SK-N-SH (cell line): ENCODE measurements at regions not wholly inside any gene's neighbourhood (a gene's known extent, or its start where the extent isn't known, plus 50 kb on each side); places are given as distances from the start of the nearest gene placed in this dataset.

Experiments used
- CTCF ChIA-PET: fragments of 300-600, 350-600 bp; formaldehyde crosslinking; extraction: SDS; loops from one replicate; lab custom pipeline; 2021; lab: Yijun Ruan, JAX
- POLR2A ChIA-PET: fragments of 350-600 bp; sonication (Branson Sonifier 250); formaldehyde crosslinking; extraction: SDS; loops from one replicate; lab custom pipeline; 2020; ENCODE audit warnings: antibody characterized with exemption, inconsistent platforms; lab: Yijun Ruan, JAX
- DNase-seq: peaks from one replicate; pipeline ENCODE4 v3.0.0; 2012
- H2AFZ ChIP-seq: fragments of 200-600 bp; sonication (generic); 2 replicates; pipeline ENCODE4 v1.8.1; 2016; ENCODE audit warnings: antibody characterized with exemption, mild to moderate bottlenecking, low read depth
- H3F3A ChIP-seq: fragments of 200-600 bp; sonication (generic); replicated peaks from 2 replicates; pipeline ENCODE3; 2016; ENCODE audit warnings: antibody characterized with exemption, mild to moderate bottlenecking; ENCODE audit not compliant: insufficient read depth
- H3K27ac ChIP-seq, 2 experiments: fragments of 200-500 bp in 1 of 2; fragments of 200-600 bp in 1 of 2; sonication (Bioruptor generic) in 1 of 2; sonication (generic), shearing (Covaris generic) in 1 of 2; 2 replicates each; pipeline versions ENCODE4 v1.5.1 to v1.6.1; 2014 to 2016; ENCODE audit warnings: low read depth in 2 of 2, inconsistent platforms in 1 of 2, low read length in 1 of 2, mild to moderate bottlenecking in 1 of 2, mixed read lengths in 1 of 2
- H3K27me3 ChIP-seq: fragments of 200-600 bp; sonication (generic), shearing (Covaris generic); 2 replicates; pipeline ENCODE4 v1.6.1; 2016; ENCODE audit warnings: mixed run types; ENCODE audit not compliant: insufficient read depth
- H3K36me3 ChIP-seq, 2 experiments: fragments of 200-500 bp in 1 of 2; fragments of 200-600 bp in 1 of 2; sonication (Bioruptor generic) in 1 of 2; sonication (generic) in 1 of 2; replicated peaks in 1 of 2; 2 replicates each; pipeline versions ENCODE3 to v1.5.1; 2014 to 2016; ENCODE audit warnings: low read length in 1 of 2, mild to moderate bottlenecking in 1 of 2; ENCODE audit not compliant: insufficient read depth in 2 of 2, control insufficient read depth in 1 of 2
- H3K4me1 ChIP-seq, 2 experiments: fragments of 200-500 bp in 1 of 2; fragments of 200-600 bp in 1 of 2; sonication (Bioruptor generic) in 1 of 2; sonication (generic), shearing (Covaris generic) in 1 of 2; 2 replicates each; pipeline versions ENCODE4 v1.5.1 to v1.6.1; 2014 to 2016; ENCODE audit warnings: low read depth in 1 of 2, low read length in 1 of 2, mixed run types in 1 of 2; ENCODE audit not compliant: insufficient read depth in 2 of 2, control insufficient read depth in 1 of 2
- H3K4me2 ChIP-seq: fragments of 200-600 bp; sonication (generic), shearing (Covaris generic); 2 replicates; pipeline ENCODE4 v1.6.1; 2017; ENCODE audit warnings: mixed run types
- H3K4me3 ChIP-seq, 2 experiments: fragments of 200-500 bp in 1 of 2; fragments of 200-600 bp in 1 of 2; sonication (Bioruptor generic) in 1 of 2; sonication (generic), shearing (Covaris generic) in 1 of 2; 2 replicates each; pipeline versions ENCODE4 v1.5.1 to v1.8.1; 2014 to 2016; ENCODE audit warnings: low read depth in 2 of 2, inconsistent platforms in 1 of 2, low read length in 1 of 2, mild to moderate bottlenecking in 1 of 2, mixed read lengths in 1 of 2, moderate library complexity in 1 of 2
- H3K79me2 ChIP-seq: fragments of 200-600 bp; sonication (generic); 2 replicates; pipeline ENCODE4 v1.8.1; 2017; ENCODE audit warnings: mild to moderate bottlenecking; ENCODE audit not compliant: insufficient read depth
- H3K9ac ChIP-seq: fragments of 200-600 bp; sonication (generic); 2 replicates; pipeline ENCODE4 v1.6.1; 2017; ENCODE audit warnings: mixed run types
- H3K9me2 ChIP-seq: fragments of 200-600 bp; sonication (generic); 2 replicates; pipeline ENCODE4 v1.6.1; 2017; ENCODE audit warnings: mixed run types
- H3K9me3 ChIP-seq: fragments of 200-600 bp; sonication (generic); 2 replicates; pipeline ENCODE4 v1.6.1; 2017; ENCODE audit warnings: mixed run types, mild to moderate bottlenecking, moderate library complexity
- H4K20me1 ChIP-seq: fragments of 200-600 bp; sonication (generic); 2 replicates; pipeline ENCODE4 v1.6.1; 2017; ENCODE audit warnings: mild to moderate bottlenecking, mixed run types; ENCODE audit not compliant: insufficient read depth
- CHD2 ChIP-seq: fragments of 150-350 bp; IDR thresholded peaks from 2 replicates; pipeline ENCODE4 v1.6.1; 2018; ENCODE audit warnings: low read length; ENCODE audit not compliant: partially characterized antibody
- ELF1 ChIP-seq: IDR thresholded peaks from 2 replicates; pipeline ENCODE4 v1.4.0; 2012
- EZH2phosphoT487 ChIP-seq: fragments of 200-600 bp; sonication (generic); IDR thresholded peaks from 2 replicates; pipeline ENCODE4 v1.6.1; 2017; ENCODE audit warnings: low read depth, mixed run types, mild to moderate bottlenecking, antibody characterized with exemption, moderate library complexity, borderline replicate concordance
- FOSL2 ChIP-seq: IDR thresholded peaks from 2 replicates; pipeline ENCODE4 v1.4.0; 2012; ENCODE audit warnings: low read depth, mild to moderate bottlenecking, moderate library complexity, borderline replicate concordance
- MEF2A ChIP-seq: IDR thresholded peaks from 2 replicates; pipeline ENCODE4 v1.4.0; 2012; ENCODE audit warnings: low read depth, borderline replicate concordance
- MXI1 ChIP-seq: IDR thresholded peaks from 2 replicates; pipeline ENCODE4 v1.6.1; 2012; ENCODE audit warnings: mild to moderate bottlenecking, low read depth, low read length, improper control_type of control experiment
- POLR2AphosphoS5 ChIP-seq: IDR thresholded peaks from 2 replicates; pipeline ENCODE4 v1.6.1; 2012; ENCODE audit warnings: low read depth, low read length
- RAD21 ChIP-seq: IDR thresholded peaks from 2 replicates; pipeline ENCODE4 v1.6.1; 2012; ENCODE audit warnings: mild to moderate bottlenecking, low read length
- RCOR1 ChIP-seq: fragments of 150-350 bp; IDR thresholded peaks from 2 replicates; pipeline ENCODE4 v1.6.1; 2017; ENCODE audit warnings: antibody characterized with exemption, low read length
- RFX5 ChIP-seq: IDR thresholded peaks from 2 replicates; pipeline ENCODE4 v1.6.1; 2012; ENCODE audit warnings: mild to moderate bottlenecking, improper control_type of control experiment, low read length
- SIN3A ChIP-seq: IDR thresholded peaks from 2 replicates; pipeline ENCODE4 v1.6.1; 2012; ENCODE audit warnings: low read depth, mild to moderate bottlenecking, low read length, moderate library complexity, borderline replicate concordance
- WGBS: methylation state at CpG from one replicate; pipeline ENCODE4 v1.1.6; 2017; ENCODE audit warnings: low lambda C conversion rate; 5-methylcytosine and 5-hydroxymethylcytosine counted together
- TF ChIP-seq, protein P1 (sequence below): IDR thresholded peaks from 2 replicates; pipeline ENCODE4 v1.4.0; 2012; ENCODE audit warnings: low read depth, borderline replicate concordance
- TF ChIP-seq, protein P2 (sequence below): IDR thresholded peaks from 2 replicates; pipeline ENCODE4 v1.4.0; 2012; ENCODE audit warnings: low read depth
- TF ChIP-seq, protein P3 (sequence below): IDR thresholded peaks from 2 replicates; pipeline ENCODE4; 2012
- TF ChIP-seq, protein P4 (sequence below): fragments of 150-350 bp; IDR thresholded peaks from 2 replicates; pipeline ENCODE4 v1.6.1; 2017; ENCODE audit warnings: antibody characterized with exemption, low read length, low read depth, borderline replicate concordance

DNA sequence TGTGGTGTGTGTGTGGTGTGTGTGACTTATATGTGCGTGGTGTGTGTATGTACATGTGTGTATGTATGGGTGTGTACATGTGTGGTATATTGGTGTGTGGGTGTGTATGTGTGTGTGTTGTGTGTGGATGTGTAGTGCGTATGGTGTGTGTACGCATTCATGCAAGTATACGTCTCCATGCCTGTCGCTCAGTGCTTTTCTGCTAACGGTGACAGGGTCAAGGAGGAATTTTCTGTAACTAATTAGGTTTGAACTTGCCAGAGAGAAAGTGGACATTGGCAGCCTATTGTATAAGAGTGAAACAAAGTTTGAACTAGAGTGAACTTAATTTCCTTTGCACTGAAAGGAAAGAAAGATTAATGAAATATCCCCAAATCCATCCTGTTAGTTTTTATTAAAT is 120.9 kb upstream of the GSC start:
- TF ChIP-seq, protein P1, sequence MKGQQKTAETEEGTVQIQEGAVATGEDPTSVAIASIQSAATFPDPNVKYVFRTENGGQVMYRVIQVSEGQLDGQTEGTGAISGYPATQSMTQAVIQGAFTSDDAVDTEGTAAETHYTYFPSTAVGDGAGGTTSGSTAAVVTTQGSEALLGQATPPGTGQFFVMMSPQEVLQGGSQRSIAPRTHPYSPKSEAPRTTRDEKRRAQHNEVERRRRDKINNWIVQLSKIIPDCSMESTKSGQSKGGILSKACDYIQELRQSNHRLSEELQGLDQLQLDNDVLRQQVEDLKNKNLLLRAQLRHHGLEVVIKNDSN: no peak
- TF ChIP-seq SIN3A (no peak), CHD2 (no peak), MEF2A (no peak), RFX5 (no peak), ELF1 (no peak), EZH2phosphoT487 (no peak)
- TF ChIP-seq, protein P2, sequence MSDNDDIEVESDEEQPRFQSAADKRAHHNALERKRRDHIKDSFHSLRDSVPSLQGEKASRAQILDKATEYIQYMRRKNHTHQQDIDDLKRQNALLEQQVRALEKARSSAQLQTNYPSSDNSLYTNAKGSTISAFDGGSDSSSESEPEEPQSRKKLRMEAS: no peak
- Histone ChIP-seq H3K9me3 (no peaks in the 10 kb centered on the region), H4K20me1 (no peaks in the 10 kb centered on the region), H3K9me2 (no peaks in the 10 kb centered on the region), H3K27me3 (no peaks in the 10 kb centered on the region), H3K4me3 (no peak overlapping the region), H3K79me2 (no peaks in the 10 kb centered on the region), H3K4me1 (no peaks in the 10 kb centered on the region), H3K27ac (no peak overlapping the region), H3F3A (no peaks in the 10 kb centered on the region), H3K36me3 (no peaks in the 10 kb centered on the region), H3K4me2 (no peak overlapping the region), H2AFZ (no peak overlapping the region), H3K9ac (no peak overlapping the region)
- WGBS: 60% methylated on average over 6 of the region's 6 CpGs
- DNase-seq: no peak
- ChIA-PET POLR2A (no interaction called here), CTCF (no interaction called here)

DNA sequence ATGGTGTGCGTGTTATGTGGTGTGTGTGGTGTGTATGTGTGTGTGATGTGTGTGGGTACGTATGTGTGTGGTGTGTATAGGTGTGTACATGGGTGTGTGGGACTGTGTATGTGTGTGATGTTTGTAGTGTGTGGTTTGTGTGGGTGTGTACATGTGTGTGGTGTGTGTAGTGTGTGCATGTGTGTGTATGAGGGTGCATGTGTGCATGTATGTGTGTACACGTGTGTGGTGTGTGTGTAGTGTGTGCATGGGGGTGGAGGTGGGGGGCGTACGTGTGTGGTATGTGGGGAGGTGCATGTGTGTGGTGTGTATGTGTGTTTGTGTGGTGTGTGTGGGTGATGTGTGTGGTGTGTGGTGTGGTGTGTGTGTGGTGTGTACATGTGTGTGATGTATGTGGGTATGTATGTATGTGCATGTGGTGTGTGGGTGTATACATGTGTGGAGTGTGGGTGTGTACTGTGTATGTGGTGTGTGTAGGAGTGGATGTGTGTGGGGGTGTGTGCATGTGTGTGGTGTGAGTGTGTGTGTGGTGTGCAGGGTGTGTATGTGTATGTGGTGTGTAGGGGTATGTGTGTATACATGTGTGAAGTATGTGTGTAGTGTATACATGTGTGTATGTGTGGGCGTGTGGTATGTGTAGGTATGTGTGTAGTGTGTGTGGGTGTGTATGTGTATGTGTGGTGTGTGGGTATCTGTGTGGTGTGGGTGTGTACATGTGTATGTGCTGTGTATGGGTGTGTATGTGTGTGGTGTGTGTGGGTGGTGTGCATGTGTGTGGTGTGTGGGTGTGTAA is 119.8 kb upstream of the GSC start:
- ChIA-PET POLR2A (no interaction called here), CTCF (no interaction called here)
- no peak overlapping the region for H3K27ac ChIP-seq
- DNase-seq: no peak
- TF ChIP-seq, protein P3, sequence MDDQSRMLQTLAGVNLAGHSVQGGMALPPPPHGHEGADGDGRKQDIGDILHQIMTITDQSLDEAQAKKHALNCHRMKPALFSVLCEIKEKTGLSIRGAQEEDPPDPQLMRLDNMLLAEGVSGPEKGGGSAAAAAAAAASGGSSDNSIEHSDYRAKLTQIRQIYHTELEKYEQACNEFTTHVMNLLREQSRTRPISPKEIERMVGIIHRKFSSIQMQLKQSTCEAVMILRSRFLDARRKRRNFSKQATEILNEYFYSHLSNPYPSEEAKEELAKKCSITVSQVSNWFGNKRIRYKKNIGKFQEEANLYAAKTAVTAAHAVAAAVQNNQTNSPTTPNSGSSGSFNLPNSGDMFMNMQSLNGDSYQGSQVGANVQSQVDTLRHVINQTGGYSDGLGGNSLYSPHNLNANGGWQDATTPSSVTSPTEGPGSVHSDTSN: no peak
- no peak for TF ChIP-seq RCOR1
- TF ChIP-seq MXI1: no peak
- TF ChIP-seq SIN3A: no peak
- no peak for TF ChIP-seq POLR2AphosphoS5
- TF ChIP-seq, protein P2: no peak
- TF ChIP-seq, protein P4, sequence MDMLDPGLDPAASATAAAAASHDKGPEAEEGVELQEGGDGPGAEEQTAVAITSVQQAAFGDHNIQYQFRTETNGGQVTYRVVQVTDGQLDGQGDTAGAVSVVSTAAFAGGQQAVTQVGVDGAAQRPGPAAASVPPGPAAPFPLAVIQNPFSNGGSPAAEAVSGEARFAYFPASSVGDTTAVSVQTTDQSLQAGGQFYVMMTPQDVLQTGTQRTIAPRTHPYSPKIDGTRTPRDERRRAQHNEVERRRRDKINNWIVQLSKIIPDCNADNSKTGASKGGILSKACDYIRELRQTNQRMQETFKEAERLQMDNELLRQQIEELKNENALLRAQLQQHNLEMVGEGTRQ: no peak
- no peak for TF ChIP-seq FOSL2
- no peak for TF ChIP-seq RAD21
- no peak for TF ChIP-seq RFX5
- no peaks in the 10 kb centered on the region for H3K9me3 ChIP-seq
- no peak overlapping the region for H3K4me3 ChIP-seq
- no peaks in the 10 kb centered on the region for H3F3A ChIP-seq
- H4K20me1 ChIP-seq: no peaks in the 10 kb centered on the region
- H2AFZ ChIP-seq: no peak overlapping the region
- WGBS: 54% methylated on average over 6 of the region's 6 CpGs
- no peaks in the 10 kb centered on the region for H3K9me2 ChIP-seq
- H3K79me2 ChIP-seq: no peaks in the 10 kb centered on the region
- no peaks in the 10 kb centered on the region for H3K36me3 ChIP-seq
- H3K27me3 ChIP-seq: no peaks in the 10 kb centered on the region
- no peaks in the 10 kb centered on the region; a peak in 1 of 4 replicates for H3K4me1 ChIP-seq
- no peak overlapping the region for H3K9ac ChIP-seq
- no peak overlapping the region for H3K4me2 ChIP-seq
